GM19035 (cell line): ENCODE measurements at regions not wholly inside any gene's neighbourhood (a gene's known extent, or its start where the extent isn't known, plus 50 kb on each side); places are given as distances from the start of the nearest gene placed in this dataset.

ENCODE experiments used
- ATAC-seq: cut with Tn5 transposase; IDR thresholded peaks from one replicate; pipeline ENCODE4 v1.9.1; 2021; ENCODE audit not compliant: unreplicated experiment

DNA sequence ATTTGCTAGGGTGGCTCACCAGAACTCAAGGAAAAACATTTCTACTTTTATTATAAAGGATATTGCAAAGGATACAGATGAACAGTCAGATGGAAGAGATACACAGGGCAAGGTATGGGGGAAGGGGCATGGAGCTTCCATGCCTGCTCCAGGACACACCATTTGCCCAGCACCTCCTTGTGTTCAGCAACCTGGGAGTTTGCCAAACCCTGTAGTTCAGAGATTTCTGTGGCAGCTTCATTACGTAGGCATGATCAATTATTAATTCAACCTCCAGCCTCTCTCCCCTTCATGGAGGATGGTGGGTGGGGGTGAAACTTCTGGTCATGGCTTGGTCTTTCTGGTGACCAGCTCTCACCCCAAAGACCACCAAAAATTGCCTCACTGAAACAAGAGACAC is 353.9 kb upstream of the THBS1 start:
- no peak for ATAC-seq

GRCh38 chr15:39228889-39229288 is 352.0 kb upstream of the THBS1 start:
- ATAC-seq: no peak

- no peak for ATAC-seq
Observed at GRCh38 chr15:39230205-39230907, 350.5 kb upstream of the THBS1 start.

DNA sequence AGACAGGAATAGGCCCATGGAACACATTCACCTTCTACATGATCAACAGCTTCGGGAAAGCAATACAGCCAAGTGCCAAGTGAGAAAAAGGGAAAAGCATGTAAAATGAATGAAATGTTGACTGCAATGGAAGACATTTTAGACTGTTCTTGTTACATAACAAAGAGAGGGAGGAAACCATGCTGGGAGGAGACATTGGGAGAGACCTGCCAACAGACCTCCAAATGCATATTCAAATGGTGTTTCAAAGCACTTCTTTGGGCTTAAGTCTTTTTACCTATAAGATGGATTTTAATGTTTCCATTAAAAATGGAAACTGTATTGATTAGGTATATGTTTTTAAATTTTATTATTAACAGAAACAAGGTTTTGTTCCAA is 350.0 kb upstream of the THBS1 start:
- no peak for ATAC-seq

- ATAC-seq: no peak
Observed at GRCh38 chr15:39232512-39232911, 348.4 kb upstream of the THBS1 start.

DNA sequence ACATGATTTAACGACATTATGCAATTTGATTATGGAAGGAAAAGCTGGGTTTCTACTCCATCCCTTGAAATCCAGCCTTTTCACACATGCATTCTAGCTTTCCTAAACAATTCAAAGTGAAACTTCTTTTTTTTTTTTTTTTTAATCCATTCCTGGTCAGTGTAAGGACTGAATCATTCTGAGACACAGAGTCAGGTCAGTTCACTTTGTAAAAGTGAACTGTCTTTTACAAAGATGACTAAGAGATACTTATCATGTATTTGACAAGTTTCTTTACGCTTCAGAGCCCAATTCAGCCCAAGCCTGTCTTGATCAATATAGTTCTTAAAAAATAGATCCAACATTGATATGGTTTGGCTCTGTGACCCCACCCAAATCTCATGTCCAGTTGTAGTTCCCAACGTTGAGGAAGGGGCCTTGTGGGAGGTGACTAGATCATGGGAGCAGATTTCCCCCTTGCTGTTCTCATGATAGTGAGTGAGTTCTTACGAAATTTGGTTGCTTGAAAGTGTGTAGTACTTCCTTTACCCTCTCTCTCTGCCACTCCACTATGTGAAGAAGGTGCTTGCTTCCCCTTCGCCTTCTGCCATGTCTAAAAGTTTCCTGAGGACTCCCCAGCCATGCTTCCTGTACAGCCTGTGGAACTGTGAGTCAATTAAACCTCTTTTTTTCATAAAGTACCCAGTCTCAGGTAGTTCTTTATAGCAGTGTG is 345.6 kb upstream of the THBS1 start:
- ATAC-seq: no peak

DNA sequence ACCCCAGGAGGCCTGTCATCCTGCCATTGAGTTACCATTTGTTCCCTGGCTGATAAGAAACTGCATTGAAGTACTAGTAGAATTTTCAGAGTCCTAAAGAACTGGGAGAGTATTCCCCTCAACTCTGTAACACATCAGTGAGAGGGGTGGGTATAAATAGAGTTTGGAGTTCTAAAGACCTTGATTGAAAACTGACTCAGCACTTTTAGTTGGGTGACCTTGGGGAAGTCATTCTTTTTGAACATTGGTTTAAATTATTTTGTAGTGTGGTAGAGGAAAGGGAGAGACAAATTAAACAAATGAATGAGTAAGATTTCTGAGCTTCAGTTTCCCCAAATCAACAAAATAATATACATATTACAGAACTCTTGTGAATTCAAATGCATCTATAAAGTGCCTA is 344.5 kb upstream of the THBS1 start:
- ATAC-seq: no peak

GRCh38 chr15:39238443-39238842 is 342.4 kb upstream of the THBS1 start:
- no peak for ATAC-seq

GRCh38 chr15:39239562-39239961 is 341.3 kb upstream of the THBS1 start:
- ATAC-seq: no peak

GRCh38 chr15:39242345-39242744 is 338.5 kb upstream of the THBS1 start:
- ATAC-seq: no peak

GRCh38 chr15:39243396-39243795 is 337.5 kb upstream of the THBS1 start:
- no peak for ATAC-seq

GRCh38 chr15:39244776-39245175 is 336.1 kb upstream of the THBS1 start:
- ATAC-seq: no peak

DNA sequence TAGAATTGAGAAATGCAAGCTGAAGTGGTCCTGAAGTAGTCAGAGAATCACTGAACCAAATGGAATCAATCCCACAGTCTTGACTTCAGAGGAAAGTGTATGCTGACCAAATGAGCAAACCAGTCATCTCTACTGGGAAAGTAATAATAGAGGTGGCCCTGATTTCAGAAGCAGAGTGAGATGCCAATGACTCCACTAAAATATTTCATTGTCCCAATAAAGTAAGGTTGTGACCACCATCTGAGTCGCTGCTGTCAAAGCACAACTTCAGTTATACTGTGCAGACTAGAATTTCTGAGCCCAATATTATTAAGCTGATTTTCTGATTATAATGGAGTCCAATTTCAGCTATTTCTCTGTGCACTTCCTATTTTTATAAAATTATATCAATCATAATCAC is 334.4 kb upstream of the THBS1 start:
- ATAC-seq: no peak

- ATAC-seq: no peak
Observed at GRCh38 chr15:39247574-39247973, 333.3 kb upstream of the THBS1 start.

DNA sequence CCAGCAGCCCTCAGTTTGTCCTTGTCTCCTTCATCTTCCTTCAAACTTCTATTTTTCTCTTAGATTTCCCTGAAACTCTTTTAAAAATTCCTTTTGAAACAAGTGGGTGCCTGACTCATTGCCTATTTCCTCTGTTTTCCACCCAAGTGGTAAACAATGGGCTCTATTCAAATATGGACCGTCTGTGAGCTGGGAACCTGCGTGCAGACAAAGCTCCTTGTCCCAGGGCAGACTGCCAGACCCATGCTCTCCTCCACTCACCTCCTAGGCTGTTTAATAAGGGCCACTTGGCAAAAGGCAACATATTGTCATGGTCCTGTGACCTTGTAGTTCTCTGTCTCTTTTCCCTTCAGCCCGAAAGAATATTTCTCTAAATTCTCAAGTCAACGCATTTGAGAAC is 332.7 kb upstream of the THBS1 start:
- ATAC-seq: no peak

GRCh38 chr15:39250001-39250400 is 330.9 kb upstream of the THBS1 start:
- no peak for ATAC-seq

GRCh38 chr15:39250460-39251186 is 330.3 kb upstream of the THBS1 start:
- no peak for ATAC-seq

DNA sequence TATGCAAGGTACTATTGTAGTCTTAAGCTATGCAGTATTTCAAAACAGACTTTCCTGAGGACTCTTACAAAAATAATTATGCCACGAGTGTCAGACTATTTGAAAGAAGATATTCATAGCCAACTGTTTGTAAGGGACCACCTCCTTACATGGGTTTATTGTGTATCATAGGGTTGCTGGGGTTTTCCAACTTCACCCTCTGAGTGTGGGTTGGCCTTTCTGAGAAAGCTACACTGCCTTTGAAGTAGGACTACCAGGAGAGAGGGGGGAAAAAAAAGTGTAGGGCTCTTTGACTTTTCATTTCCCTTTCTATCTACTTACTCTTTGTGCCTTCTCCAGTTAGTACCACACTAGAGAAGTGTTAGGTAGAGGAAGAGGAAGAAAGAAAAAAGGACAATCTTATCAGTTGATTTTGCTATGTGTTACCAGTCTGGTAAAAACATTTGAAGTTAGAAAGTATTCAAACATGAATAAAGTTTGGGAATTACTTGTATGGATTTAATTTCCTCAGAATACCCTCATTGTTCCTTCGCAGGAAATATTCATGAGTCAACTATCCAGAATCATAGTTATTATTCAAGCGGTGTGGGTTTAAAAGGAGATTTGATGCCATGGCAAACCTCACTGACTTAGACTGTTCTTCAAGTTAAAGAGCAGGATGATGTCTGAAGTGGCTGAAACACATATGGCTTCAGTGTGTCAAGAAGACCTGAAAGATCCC is 329.3 kb upstream of the THBS1 start:
- no peak for ATAC-seq

DNA sequence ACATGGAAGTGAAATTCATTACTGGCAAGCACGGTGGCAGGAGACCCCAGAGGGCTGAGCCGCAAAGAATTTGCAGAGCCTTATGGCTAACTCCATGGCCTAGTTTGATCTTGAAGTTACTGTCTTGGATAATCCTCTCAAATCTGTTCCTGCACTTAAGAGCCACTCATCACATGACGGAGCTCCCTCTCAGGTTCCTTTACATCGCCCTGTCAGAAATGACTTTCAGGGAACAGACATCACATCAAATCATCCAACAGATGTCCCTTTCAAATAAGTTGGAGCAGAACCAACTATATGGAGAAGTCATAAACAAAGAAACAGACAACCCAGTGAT is 328.8 kb upstream of the THBS1 start:
- ATAC-seq: no peak

GRCh38 chr15:39253552-39253951 is 327.3 kb upstream of the THBS1 start:
- no peak for ATAC-seq

DNA sequence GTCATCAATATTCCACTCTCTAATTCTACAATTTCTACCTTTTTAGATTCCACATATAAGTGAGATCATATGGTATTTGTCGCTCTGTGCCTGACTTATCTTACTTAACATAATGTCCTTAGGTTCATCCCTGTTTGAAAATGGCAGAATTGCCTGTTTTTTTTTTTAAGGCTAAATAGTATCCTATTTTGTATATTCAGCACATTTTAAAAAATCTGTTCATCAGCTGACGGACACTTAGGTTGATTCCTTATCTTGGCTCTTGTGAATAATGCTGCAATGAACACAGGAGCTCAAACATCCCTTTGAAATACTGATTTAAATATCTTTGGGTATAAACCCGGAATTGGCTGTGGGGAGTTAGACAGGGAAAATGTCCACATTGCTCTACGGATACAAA is 326.7 kb upstream of the THBS1 start:
- ATAC-seq: no peak

DNA sequence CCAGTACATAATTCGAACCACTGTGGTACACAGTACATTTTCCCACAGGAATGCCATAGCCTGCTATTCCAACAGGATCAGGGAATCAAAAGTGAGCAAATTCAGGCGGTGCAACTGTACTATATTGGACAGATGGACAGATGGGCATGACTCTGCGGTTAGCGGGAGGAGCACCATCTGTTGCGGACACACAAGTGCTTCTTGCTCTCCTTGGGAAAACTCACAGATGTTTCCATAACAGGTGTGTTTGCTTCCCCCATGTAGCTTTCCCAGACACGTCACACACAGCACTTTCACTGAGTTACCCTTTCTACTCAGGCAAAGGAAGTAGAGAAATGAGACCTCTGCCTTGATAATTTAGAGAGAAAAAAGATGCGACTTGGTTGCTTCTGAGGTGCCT is 325.1 kb upstream of the THBS1 start:
- no peak for ATAC-seq
